DND-41 (cell line): ENCODE measurements at regions not wholly inside any gene's neighbourhood (a gene's known extent, or its start where the extent isn't known, plus 50 kb on each side); places are given as distances from the start of the nearest gene placed in this dataset.

Experiments used
- ATAC-seq: fragments of 200-7000 bp; cut with Tn5 transposase; 3 replicates; pipeline ENCODE4 v1.9.1; 2021; ENCODE audit warnings: low read depth; ENCODE audit not compliant: insufficient read depth
- DNase-seq: peaks from one replicate; pipeline ENCODE4 v3.0.0-alpha.2; 2020
- H2AFZ ChIP-seq: 2 replicates; pipeline ENCODE4 v1.6.0; 2012; ENCODE audit warnings: low read depth, low read length
- H3K27ac ChIP-seq: 2 replicates; pipeline ENCODE4 v1.5.1; 2012; ENCODE audit warnings: low read length, inconsistent platforms
- H3K27me3 ChIP-seq: fragments of 200-600 bp; sonication (generic); 2 replicates; pipeline ENCODE4 v1.6.0; 2012; ENCODE audit warnings: low read length, mild to moderate bottlenecking, inconsistent platforms; ENCODE audit not compliant: insufficient read depth, poor library complexity
- H3K36me3 ChIP-seq: 2 replicates; pipeline ENCODE4 v1.5.1; 2012; ENCODE audit warnings: low read length, inconsistent platforms; ENCODE audit not compliant: insufficient read depth
- H3K4me1 ChIP-seq: 2 replicates; pipeline ENCODE4 v1.5.1; 2012; ENCODE audit warnings: mild to moderate bottlenecking, low read length; ENCODE audit not compliant: insufficient read depth
- H3K4me2 ChIP-seq: 2 replicates; pipeline ENCODE4 v1.6.0; 2012; ENCODE audit warnings: mild to moderate bottlenecking, moderate library complexity, low read length, inconsistent platforms; ENCODE audit not compliant: insufficient read depth
- H3K4me3 ChIP-seq, 2 experiments: fragments of 200-600 bp in 1 of 2; shearing (Covaris generic) in 1 of 2; 2 replicates each; pipeline ENCODE4 v1.5.1; 2012 to 2016; ENCODE audit warnings: inconsistent platforms in 2 of 2, low read length in 2 of 2, mild to moderate bottlenecking in 2 of 2, low read depth in 1 of 2, moderate library complexity in 1 of 2
- H3K79me2 ChIP-seq: 2 replicates; pipeline ENCODE4 v1.6.0; 2012; ENCODE audit warnings: low read length, inconsistent platforms; ENCODE audit not compliant: insufficient read depth
- H3K9ac ChIP-seq: 2 replicates; pipeline ENCODE4 v1.6.0; 2012; ENCODE audit warnings: low read depth, mild to moderate bottlenecking, inconsistent platforms, low read length, moderate library complexity
- H3K9me3 ChIP-seq: 2 replicates; pipeline ENCODE4 v1.5.1; 2012; ENCODE audit warnings: low read length, moderate library complexity, mild to moderate bottlenecking, inconsistent platforms; ENCODE audit not compliant: insufficient read depth, severe bottlenecking
- H4K20me1 ChIP-seq: 2 replicates; pipeline ENCODE4 v1.6.0; 2012; ENCODE audit warnings: low read length; ENCODE audit not compliant: insufficient read depth
- CTCF ChIP-seq: IDR thresholded peaks from 2 replicates; pipeline ENCODE4 v1.5.1; 2012; ENCODE audit warnings: borderline replicate concordance, low read length, moderate library complexity, mild to moderate bottlenecking; ENCODE audit not compliant: poor library complexity, severe bottlenecking; ENCODE audit errors: extremely low read depth
- EZH2 ChIP-seq: IDR thresholded peaks from 3 replicates; pipeline ENCODE4 v1.6.1; 2012; ENCODE audit warnings: borderline replicate concordance, low read depth, mild to moderate bottlenecking, moderate library complexity, low read length, inconsistent platforms; ENCODE audit not compliant: severe bottlenecking

GRCh38 chr17:71495420-71495819, 625.4 kb upstream of the SOX9 start:
- H3K79me2 ChIP-seq = no peaks in the 10 kb centered on the region
- H2AFZ ChIP-seq = no peak overlapping the region
- H3K4me1 ChIP-seq = no peaks in the 10 kb centered on the region
- ATAC-seq = no peak
- H3K27ac ChIP-seq = no peak overlapping the region
- H3K36me3 ChIP-seq = no peaks in the 10 kb centered on the region
- no peaks in the 10 kb centered on the region for H3K9me3 ChIP-seq
- no peaks in the 10 kb centered on the region for H3K27me3 ChIP-seq
- no peak overlapping the region for H3K4me3 ChIP-seq
- H3K4me2 ChIP-seq = no peak overlapping the region
- no peaks in the 10 kb centered on the region for H4K20me1 ChIP-seq
- no peak for TF ChIP-seq EZH2
- TF ChIP-seq CTCF = no peak
- no peak overlapping the region for H3K9ac ChIP-seq
- DNase-seq = no peak

- Histone ChIP-seq H3K79me2 (no peaks in the 10 kb centered on the region), H2AFZ (no peak overlapping the region), H3K4me3 (no peak overlapping the region), H4K20me1 (no peaks in the 10 kb centered on the region), H3K27ac (no peak overlapping the region), H3K9me3 (no peaks in the 10 kb centered on the region), H3K4me1 (no peaks in the 10 kb centered on the region), H3K4me2 (no peak overlapping the region), H3K9ac (no peak overlapping the region), H3K27me3 (no peaks in the 10 kb centered on the region), H3K36me3 (no peaks in the 10 kb centered on the region)
- no peak for ATAC-seq
- DNase-seq = no peak
- TF ChIP-seq EZH2 = no peak
- TF ChIP-seq CTCF = no peak
Measured at GRCh38 chr17:71496552-71496951, 624.3 kb upstream of the SOX9 start.

GRCh38 chr17:71500761-71501555, 619.9 kb upstream of the SOX9 start:
- Histone ChIP-seq H3K79me2 (no peaks in the 10 kb centered on the region), H3K4me3 (no peak overlapping the region), H3K27ac (no peak overlapping the region), H2AFZ (no peak overlapping the region), H3K4me1 (no peaks in the 10 kb centered on the region), H3K9ac (no peak overlapping the region), H3K4me2 (no peak overlapping the region), H4K20me1 (no peaks in the 10 kb centered on the region), H3K9me3 (no peaks in the 10 kb centered on the region), H3K27me3 (no peaks in the 10 kb centered on the region), H3K36me3 (no peaks in the 10 kb centered on the region)
- no peak for DNase-seq
- TF ChIP-seq CTCF (no peak), EZH2 (no peak)
- ATAC-seq = no peak

- Histone ChIP-seq H3K27ac (no peak overlapping the region), H3K36me3 (no peaks in the 10 kb centered on the region), H3K4me3 (no peak overlapping the region), H3K9ac (no peak overlapping the region), H3K27me3 (no peaks in the 10 kb centered on the region), H3K79me2 (no peaks in the 10 kb centered on the region), H4K20me1 (no peaks in the 10 kb centered on the region), H3K9me3 (no peaks in the 10 kb centered on the region), H3K4me2 (no peak overlapping the region), H2AFZ (no peak overlapping the region), H3K4me1 (no peaks in the 10 kb centered on the region)
- ATAC-seq = no peak
- no peak for TF ChIP-seq CTCF
- no peak for TF ChIP-seq EZH2
- no peak for DNase-seq
Measured at GRCh38 chr17:71501711-71502110, 619.1 kb upstream of the SOX9 start.
